GM18505 (cell line): ENCODE measurements at regions not wholly inside any gene's neighbourhood (a gene's known extent, or its start where the extent isn't known, plus 50 kb on each side); places are given as distances from the start of the nearest gene placed in this dataset.

Experiments used
- ATAC-seq: cut with Tn5 transposase; IDR thresholded peaks from one replicate; pipeline ENCODE4 v1.9.1; 2021; ENCODE audit not compliant: unreplicated experiment
- POLR2A ChIP-seq: IDR thresholded peaks from 4 replicates; pipeline ENCODE4 v1.6.1; 2011; ENCODE audit warnings: borderline replicate concordance; ENCODE audit not compliant: insufficient read depth, insufficient read length; ENCODE audit errors: extremely low read depth

DNA sequence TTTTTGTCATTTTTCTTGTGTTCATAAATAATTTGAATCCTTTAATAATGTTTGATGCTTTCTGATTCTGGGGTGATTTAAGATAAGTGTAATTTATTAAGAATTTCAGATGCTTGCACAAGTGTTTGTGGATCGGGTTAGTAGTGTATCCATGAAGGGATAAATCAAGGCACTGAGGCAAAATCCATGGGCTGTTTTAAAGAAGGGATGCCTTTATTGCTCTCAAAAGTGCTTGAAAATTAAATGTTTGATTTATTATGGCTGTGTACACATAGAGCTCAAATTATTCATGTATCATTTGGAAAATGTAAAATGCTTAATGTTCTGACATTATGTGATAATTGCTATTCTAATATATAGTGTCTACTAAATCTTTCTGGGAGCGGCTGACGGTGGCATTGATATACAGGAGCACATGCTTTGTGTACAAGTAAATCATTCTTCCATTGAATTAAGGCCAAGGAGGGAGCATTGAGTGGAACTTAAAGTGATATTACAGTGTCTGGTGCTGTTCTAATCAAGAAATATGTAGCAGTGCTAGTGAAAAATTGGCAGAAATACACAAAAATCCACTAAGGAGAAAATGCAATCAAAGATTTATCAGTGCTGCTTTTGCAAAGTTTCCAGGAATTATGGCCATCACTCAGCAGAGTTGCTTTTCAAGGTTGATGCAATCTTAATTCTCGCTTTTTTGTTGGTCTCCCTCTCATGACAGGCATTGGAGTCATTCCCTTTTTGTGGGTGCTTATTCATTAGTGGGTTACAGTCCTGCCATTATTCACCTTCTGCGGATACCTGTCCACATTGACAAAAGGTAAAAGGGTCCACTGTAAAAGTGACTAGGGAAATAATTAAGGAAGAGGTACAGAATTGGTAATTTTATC is 181.6 kb downstream of the MFSD1 start:
- no peak for ATAC-seq
- no peak for TF ChIP-seq POLR2A

DNA sequence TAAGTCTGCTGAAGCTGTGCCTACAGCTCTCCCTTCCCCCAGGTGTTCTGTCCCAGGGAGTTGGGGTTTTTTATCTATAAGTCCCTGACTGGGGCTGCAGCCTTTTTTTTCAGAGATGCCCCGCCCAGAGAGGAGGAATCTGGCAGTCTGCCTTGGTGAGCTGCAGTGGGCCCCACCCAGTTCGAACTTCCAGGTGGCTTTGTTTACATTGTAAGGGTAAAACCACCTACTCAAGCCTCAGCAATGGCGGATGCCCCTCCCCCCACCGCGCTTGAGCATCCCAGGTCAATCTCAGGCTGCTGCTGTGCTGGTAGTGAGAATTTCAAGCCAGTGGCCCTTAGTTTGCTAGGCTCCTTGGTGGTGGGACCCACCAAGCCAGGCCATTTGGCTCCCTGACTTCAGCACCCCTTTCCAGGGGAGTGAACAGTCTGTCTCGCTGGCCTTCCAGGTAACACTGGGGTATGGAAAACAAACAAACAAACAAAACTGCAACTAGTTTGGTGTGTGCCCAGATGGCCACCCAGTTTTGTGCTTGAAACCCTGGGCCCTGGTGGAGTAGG is 189.4 kb downstream of the MFSD1 start:
- no peak for TF ChIP-seq POLR2A
- ATAC-seq = no peak

DNA sequence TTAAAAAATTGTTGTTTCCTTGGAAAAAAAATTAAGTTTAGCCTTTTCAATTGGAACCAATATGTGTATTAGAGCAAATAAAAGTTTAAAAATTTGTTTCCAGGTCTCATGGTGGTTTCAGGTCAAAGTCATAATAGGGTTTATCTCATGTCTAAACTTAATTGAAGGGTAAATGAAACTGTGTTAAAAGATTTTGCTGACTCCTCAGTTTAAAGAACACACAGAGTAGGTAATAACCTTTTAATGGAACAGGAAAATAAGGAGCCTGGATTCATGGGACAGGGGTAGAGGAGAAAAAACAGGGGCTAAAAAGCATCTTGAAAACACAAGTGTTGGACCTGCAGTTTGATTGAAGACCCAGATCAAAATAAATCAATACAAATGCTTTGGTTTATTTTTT is 190.6 kb downstream of the MFSD1 start:
- no peak for TF ChIP-seq POLR2A

DNA sequence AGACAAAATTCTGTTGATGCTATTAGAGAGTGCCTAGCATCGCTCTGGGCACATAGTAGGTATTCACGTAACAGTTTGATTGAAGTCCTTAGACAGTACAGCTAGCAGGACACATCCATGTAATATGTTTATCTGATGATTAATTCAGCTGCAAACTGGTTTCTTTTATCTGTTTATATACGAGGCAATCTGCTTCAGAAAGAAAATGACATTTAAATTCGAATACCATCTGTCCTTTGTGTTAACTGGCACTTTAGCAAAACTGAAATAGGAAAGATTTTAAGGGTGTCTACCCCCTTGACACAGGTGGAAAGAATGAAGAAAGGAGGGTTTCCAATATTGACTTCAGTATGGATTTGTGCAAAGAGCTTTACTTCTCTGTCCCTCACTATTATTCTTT is 192.5 kb downstream of the MFSD1 start:
- no peak for TF ChIP-seq POLR2A

More for the DNA sequence above, 190.6 kb downstream of the MFSD1 start:
- ATAC-seq = no peak

DNA sequence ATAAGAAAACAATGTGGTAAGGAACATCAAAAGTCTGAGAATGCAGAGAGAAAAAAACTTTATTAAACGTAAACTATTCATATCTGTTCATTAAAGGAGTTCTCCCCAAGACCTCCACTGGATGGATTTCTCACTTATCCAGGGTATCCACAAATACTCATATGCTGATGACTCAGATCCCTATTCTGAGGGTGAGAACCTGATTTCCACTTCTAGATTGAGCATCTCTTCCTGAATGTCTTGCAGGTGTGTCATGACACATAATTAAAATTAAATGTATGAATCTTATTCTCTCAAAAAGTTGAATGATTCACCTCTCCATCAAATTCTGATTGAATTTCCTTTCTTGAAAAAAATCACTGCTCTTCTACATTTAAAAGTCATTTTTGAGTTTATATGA is 199.9 kb downstream of the MFSD1 start:
- no peak for TF ChIP-seq POLR2A
- ATAC-seq = no peak

More for the DNA sequence above, 192.5 kb downstream of the MFSD1 start:
- no peak for ATAC-seq

DNA sequence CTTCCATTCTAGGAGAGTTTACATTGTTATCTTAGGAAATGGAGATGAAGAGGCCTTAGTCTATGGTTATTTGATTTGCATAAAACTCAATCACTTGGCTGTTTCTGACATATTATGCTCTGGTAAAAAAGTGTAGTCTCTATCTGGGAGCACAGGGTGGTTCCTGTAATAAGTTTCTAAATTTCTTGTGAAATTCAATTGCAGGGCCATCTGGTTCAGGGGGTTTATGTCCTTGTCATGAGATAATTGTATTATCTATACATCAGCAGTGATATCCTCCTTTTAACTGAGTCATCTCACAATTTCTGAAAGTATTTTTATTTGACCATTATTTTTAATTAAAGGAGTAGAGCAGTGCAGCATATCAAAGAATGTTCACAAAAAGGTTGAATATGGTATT is 203.3 kb downstream of the MFSD1 start:
- no peak for TF ChIP-seq POLR2A
- no peak for ATAC-seq

DNA sequence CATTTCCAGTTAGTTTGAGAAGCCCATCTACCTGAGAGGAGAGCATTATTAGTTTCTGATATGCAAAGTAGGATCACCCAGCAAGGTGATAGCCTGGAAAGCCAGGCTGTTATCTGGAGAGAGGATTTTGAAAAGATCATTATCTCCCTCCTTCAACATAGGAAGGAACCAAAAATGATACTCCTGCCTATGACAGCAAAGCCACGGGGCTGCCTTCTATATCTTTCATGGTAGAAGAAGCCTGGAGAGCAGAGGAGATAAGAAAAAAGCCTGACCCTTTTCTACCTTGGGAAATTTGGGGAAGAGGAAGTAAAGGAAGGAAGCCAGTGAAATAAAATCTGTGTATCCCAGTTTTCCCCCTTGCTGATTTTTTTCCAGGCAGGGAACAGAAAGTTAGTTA is 205.5 kb downstream of the MFSD1 start:
- TF ChIP-seq POLR2A = no peak
- no peak for ATAC-seq

DNA sequence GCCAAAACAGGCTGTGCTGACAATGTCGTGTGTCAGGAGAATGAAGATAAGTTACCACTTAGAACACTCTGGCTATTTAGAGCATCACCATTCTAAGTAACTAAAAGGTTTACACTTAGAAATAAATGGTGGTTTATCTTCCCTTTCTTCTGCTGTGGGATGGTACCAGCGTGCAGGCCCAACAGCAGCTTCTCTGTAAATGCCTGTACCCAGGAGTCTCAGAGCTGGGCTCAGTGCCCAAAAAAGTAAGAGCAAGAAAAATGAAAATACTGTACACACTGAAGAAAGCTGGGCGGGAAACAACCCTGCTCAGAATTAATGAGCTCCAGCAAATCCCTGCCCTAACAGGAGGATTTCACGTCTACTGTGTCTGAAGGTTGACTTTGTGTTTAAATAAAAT is 206.5 kb downstream of the MFSD1 start:
- no peak for TF ChIP-seq POLR2A
- no peak for ATAC-seq

DNA sequence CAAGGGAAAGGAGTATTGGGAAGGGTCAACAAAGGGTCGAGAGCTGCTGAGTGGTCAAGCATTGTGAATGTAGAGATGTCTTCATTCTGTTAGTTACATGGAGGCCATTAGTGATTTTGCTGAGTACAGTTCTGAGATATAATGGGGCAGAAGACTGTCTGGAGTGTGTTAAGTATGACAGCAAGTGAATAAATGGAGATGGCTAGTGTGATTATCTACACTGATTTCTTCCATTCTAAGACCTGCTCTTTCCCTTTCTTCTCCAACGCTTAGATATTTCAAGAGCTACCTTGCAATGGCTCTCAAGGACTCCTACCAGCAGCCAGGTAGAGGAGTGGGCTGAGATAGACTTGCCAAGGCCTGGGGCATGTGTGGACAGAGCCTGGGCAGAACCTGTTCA is 216.5 kb downstream of the MFSD1 start:
- ATAC-seq = no peak
- no peak for TF ChIP-seq POLR2A

DNA sequence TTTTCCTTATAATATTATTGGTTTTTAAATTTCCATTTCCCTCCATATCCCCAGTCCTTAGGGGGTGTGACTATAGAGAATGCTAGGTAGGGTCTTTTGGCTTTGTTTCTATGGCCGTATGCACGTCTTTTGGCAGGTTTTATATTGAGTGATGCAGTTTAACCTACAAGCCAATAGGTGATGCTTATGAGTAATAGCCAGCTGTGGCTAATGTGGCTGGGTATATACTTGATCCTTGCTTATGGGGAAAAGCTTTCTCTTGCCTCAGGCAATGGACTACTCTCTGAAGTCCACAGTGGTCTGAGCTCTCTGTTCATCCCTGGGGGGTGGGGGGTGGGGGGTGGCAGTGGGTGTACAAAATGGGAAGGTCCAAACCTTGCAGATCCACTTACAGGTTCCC is 223.9 kb downstream of the MFSD1 start:
- no peak for ATAC-seq
- TF ChIP-seq POLR2A = no peak

DNA sequence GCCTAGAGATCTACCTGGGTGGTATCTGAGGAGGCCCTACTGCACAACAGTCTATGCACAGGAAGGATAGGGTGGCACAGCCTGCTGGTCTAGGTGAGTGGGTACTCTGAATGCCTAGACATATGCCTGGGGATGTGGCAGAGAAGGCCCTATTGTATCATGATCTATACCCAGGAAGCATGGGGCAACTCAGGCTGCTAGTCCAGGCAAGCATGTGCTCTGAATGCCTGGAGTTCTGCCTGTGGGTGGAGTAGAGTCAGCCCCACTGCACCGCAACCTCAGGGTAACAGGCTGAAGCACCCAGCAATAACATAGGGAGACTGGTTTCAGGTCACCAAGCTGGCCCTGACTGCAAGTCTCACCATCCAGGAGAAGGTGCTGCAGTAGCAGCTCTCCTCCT is 224.7 kb downstream of the MFSD1 start:
- ATAC-seq = no peak
- TF ChIP-seq POLR2A = no peak

DNA sequence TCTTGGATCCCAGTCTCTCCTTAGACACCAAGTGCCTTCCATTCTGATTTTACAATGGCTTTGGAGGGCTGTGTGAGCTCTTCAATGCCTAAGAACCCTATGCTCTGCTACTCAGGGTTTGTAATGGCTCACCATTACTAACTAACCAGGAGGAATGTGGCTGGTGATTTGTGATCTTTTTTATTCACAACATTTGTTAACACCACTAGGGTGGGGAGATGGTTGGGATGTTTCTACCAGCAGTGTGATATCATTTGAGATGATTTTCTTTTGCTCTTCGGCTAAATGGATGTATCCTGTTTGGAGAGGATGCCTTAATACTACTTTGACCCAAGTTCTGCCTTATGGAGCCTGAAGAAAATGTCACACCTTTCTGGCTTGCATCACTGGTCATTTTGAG is 226.9 kb downstream of the MFSD1 start:
- TF ChIP-seq POLR2A = no peak
- no peak for ATAC-seq

DNA sequence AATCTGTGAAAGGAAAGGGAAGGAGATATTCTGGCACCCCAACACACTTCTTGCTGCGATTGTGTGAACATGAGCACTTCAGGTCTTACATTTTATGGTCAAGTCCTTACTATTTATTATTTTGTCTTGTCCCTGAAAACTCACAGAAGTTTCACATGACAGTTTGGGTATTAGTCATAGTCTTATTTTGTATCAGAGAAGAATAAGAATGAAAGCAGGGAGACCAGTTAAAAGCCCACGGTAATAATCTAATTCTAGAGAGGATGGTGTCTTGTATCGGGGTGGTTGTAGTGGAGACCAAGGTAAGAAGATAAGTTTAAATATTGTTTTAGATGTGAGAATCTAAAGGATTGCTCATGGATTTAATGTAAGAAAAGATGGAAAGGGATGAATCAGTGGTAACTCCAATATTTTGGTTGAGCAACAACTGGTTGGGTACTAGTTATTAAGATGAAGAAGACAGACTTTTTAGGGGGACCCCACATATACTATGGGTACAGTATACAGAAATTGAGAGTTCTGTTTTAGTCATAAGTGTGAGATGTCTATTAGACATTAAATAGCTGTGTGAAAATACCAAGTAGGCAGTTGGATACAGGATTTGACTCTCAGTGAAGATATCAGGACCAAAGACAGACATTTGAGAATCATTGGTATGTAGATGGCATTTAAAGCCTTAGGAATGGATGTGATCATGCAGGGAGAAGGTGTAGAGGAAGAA is 227.6 kb downstream of the MFSD1 start:
- TF ChIP-seq POLR2A = no peak
- ATAC-seq = peak; percentile 80
